ENCODE measurements at regions not wholly inside any gene's neighbourhood (a gene's known extent, or its start where the extent isn't known, plus 50 kb on each side); places are given as distances from the start of the nearest gene placed in this dataset.

DNA sequence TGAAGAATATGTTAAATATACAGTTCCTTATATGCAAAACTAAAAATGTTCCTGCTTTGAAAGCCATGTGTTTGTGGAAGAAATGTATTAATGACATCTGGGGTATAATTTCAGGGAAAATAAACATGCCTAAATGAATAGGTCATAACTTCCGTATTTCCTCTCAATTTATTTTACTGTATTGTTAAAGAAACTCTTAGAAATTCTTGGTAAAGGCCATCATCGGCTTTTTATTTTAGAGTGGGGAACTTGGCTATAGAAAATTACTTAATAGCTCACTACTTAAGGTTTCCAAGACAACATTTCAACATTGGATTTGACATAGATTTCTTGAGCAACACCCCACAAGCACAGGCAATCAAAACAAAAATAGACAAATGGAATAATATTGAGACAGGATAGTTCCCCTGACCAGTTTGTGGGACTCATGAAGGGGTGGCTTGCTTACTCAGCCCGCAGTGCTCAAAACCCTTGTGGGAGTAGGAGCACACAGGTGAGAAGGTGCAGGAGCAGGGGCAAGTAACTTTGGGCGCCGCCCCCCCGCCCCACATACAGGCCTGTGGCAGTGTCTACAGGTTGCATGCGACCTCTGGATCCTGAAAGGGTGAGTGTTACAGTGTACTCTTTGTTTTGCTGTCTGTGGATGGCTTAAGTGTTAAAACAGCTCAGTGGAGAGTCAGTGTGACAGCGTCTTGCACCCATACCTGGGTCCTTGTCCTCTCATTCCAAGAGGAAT lies 891.4 kb upstream of the C9orf72 start:
- TF ChIP-seq, protein P1, sequence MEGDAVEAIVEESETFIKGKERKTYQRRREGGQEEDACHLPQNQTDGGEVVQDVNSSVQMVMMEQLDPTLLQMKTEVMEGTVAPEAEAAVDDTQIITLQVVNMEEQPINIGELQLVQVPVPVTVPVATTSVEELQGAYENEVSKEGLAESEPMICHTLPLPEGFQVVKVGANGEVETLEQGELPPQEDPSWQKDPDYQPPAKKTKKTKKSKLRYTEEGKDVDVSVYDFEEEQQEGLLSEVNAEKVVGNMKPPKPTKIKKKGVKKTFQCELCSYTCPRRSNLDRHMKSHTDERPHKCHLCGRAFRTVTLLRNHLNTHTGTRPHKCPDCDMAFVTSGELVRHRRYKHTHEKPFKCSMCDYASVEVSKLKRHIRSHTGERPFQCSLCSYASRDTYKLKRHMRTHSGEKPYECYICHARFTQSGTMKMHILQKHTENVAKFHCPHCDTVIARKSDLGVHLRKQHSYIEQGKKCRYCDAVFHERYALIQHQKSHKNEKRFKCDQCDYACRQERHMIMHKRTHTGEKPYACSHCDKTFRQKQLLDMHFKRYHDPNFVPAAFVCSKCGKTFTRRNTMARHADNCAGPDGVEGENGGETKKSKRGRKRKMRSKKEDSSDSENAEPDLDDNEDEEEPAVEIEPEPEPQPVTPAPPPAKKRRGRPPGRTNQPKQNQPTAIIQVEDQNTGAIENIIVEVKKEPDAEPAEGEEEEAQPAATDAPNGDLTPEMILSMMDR (IDR thresholded peaks at IDR 0.05): no peak
- TF ChIP-seq POLR2A (IDR thresholded peaks at IDR 0.05): no peak

Measured in prostate gland (tissue), 2 donors.